K562 (cell line): ENCODE measurements at regions not wholly inside any gene's neighbourhood (a gene's known extent, or its start where the extent isn't known, plus 50 kb on each side); places are given as distances from the start of the nearest gene placed in this dataset.

ENCODE experiments used
- ATAC-seq: fragments of 200-7000 bp; cut with Tn5 transposase; 3 replicates; pipeline ENCODE4 v1.9.1; 2020; ENCODE audit warnings: moderate library complexity
- BruUV-seq: library from RNA; stranded (reverse); fragments of 400-500 nt; replicated peaks from 2 replicates; lab custom pipeline; 2021; lab: Mats Ljungman, UMichigan
- CTCF ChIA-PET: fragments of 300-600 bp; formaldehyde crosslinking; extraction: SDS; loops from one replicate; lab custom pipeline; 2021; ENCODE audit warnings: low intra/inter-chr PET ratio; lab: Yijun Ruan, JAX
- POLR2A ChIA-PET: fragments of 300-600, 350-650 bp; sonication (Branson Sonifier 250); formaldehyde crosslinking; extraction: SDS; loops from one replicate; lab custom pipeline; 2021; ENCODE audit warnings: antibody characterized with exemption, inconsistent platforms; lab: Yijun Ruan, JAX
- DNase-seq, 4 experiments: peaks; one replicate each; pipeline versions ENCODE4 v3.0.0 to v3.0.0-alpha.2; 2011 to 2018; ENCODE audit warnings: low spot score in 3 of 4, mixed read lengths in 3 of 4; ENCODE audit errors: extremely low read depth in 1 of 4
- FAIRE-seq: peaks from 2 replicates; lab custom pipeline; 2011; peaks lifted over from hg19 to GRCh38; lab: Jason Lieb, UNC
- H2AFZ ChIP-seq: 2 replicates; pipeline ENCODE4 v1.6.0; 2011; ENCODE audit warnings: low read depth, low read length, control low read depth, inconsistent platforms
- H3K27ac ChIP-seq: fragments of 200-600 bp; 3 replicates; pipeline ENCODE4 v1.8.0; 2011; ENCODE audit warnings: low read depth, mild to moderate bottlenecking, control low read depth, inconsistent platforms, low read length, moderate library complexity, mixed read lengths; ENCODE audit errors: extremely low read depth
- H3K27me3 ChIP-seq, 2 experiments: fragments of 300-600 bp in 1 of 2; 2 replicates in 1 of 2; 3 replicates in 1 of 2; pipeline versions ENCODE4 v1.6.0 to v1.8.0; 2011; ENCODE audit warnings: inconsistent platforms in 2 of 2, low read length in 2 of 2, mild to moderate bottlenecking in 1 of 2, mixed read lengths in 1 of 2, moderate library complexity in 1 of 2; ENCODE audit not compliant: control insufficient read depth in 2 of 2, insufficient read depth in 2 of 2
- H3K36me3 ChIP-seq: fragments of 300-600 bp; 3 replicates; pipeline ENCODE4 v1.8.0; 2011; ENCODE audit warnings: mild to moderate bottlenecking, low read length, inconsistent platforms; ENCODE audit not compliant: control insufficient read depth, insufficient read depth
- H3K4me1 ChIP-seq, 2 experiments: fragments of 200-600 bp in 1 of 2; replicated peaks in 1 of 2; 2 replicates in 1 of 2; 3 replicates in 1 of 2; pipeline versions ENCODE4 v1.5.1 to v1.8.0; 2011; ENCODE audit warnings: inconsistent platforms in 2 of 2, low read length in 2 of 2, mild to moderate bottlenecking in 1 of 2, mixed read lengths in 1 of 2, moderate library complexity in 1 of 2; ENCODE audit not compliant: control insufficient read depth in 2 of 2, insufficient read depth in 2 of 2
- H3K4me2 ChIP-seq: 2 replicates; pipeline ENCODE4 v1.6.1; 2011; ENCODE audit warnings: low read length, control low read depth, inconsistent platforms, mixed read lengths; ENCODE audit not compliant: insufficient read depth
- H3K4me3 ChIP-seq: fragments of 200-600 bp; sonication (generic), shearing (Covaris generic); 2 replicates; pipeline ENCODE4 v1.5.1; 2016; ENCODE audit warnings: control low read depth, inconsistent platforms
- H3K79me2 ChIP-seq: fragments of 200-600 bp; 3 replicates; pipeline ENCODE4 v1.8.0; 2011; ENCODE audit warnings: low read length, inconsistent platforms; ENCODE audit not compliant: control insufficient read depth, insufficient read depth
- H3K9ac ChIP-seq, 2 experiments: 2 replicates each; pipeline versions ENCODE4 v1.6.0 to v1.6.1; 2011; ENCODE audit warnings: low read depth in 2 of 2, low read length in 2 of 2, control low read depth in 1 of 2, inconsistent platforms in 1 of 2, mild to moderate bottlenecking in 1 of 2, mixed read lengths in 1 of 2; ENCODE audit not compliant: insufficient read depth in 1 of 2
- H3K9me1 ChIP-seq: one replicate; pipeline ENCODE4 v1.6.0; 2011; ENCODE audit warnings: inconsistent platforms, mild to moderate bottlenecking, low read length, moderate library complexity; ENCODE audit not compliant: control insufficient read depth, insufficient read depth
- H3K9me3 ChIP-seq: replicated peaks from 2 replicates; pipeline ENCODE4 v1.5.1; 2011; ENCODE audit warnings: low read depth, low read length, inconsistent platforms; ENCODE audit not compliant: control insufficient read depth, insufficient read depth
- H4K20me1 ChIP-seq: replicated peaks from 2 replicates; pipeline ENCODE4 v1.6.1; 2011; ENCODE audit warnings: low read length, inconsistent platforms, mixed read lengths; ENCODE audit not compliant: control insufficient read depth, insufficient read depth
- ARID2 ChIP-seq: fragments of 450-650 bp; IDR thresholded peaks from 2 replicates; pipeline ENCODE4 v1.6.1; 2017; ENCODE audit warnings: antibody characterized with exemption, mild to moderate bottlenecking
- CBFB ChIP-seq: sonication (generic); formaldehyde crosslinking; IDR thresholded peaks from 2 replicates; pipeline ENCODE4 v1.4.0; 2020; ENCODE audit warnings: mild to moderate bottlenecking, missing genetic modification reagents
- CBX1 ChIP-seq: sonication (generic); IDR thresholded peaks from 2 replicates; pipeline ENCODE4 v1.6.1; 2016; ENCODE audit warnings: antibody characterized with exemption, low read depth, mild to moderate bottlenecking
- CHCHD3 ChIP-seq: fragments of 250-450 bp; sonication (Bioruptor Pico); IDR thresholded peaks from 2 replicates; pipeline ENCODE4 v2.1.2; 2022; ENCODE audit warnings: mild to moderate bottlenecking
- COPS2 ChIP-seq: fragments of 450-650 bp; conservative IDR thresholded peaks from 2 replicates; pipeline ENCODE4 v1.6.1; 2016; ENCODE audit warnings: mild to moderate bottlenecking, moderate library complexity
- KAT2B ChIP-seq: IDR thresholded peaks from one replicate; pipeline ENCODE4 v1.6.1; 2012; ENCODE audit warnings: low read depth, mild to moderate bottlenecking, control low read depth, inconsistent platforms, low read length, moderate library complexity
- MECOM ChIP-seq: fragments of 250-450 bp; sonication (Bioruptor Pico); IDR thresholded peaks from 2 replicates; pipeline ENCODE4 v1.8.0; 2022; ENCODE audit warnings: inconsistent platforms
- MEF2A ChIP-seq: IDR thresholded peaks from 2 replicates; pipeline ENCODE4 v1.6.1; 2011; ENCODE audit warnings: low read depth, mild to moderate bottlenecking, low read length, moderate library complexity; ENCODE audit not compliant: control insufficient read depth
- NR2C2 ChIP-seq, 2 experiments: fragments of 200-800 bp in 1 of 2; sonication (Bioruptor generic) in 1 of 2; sonication (generic) in 1 of 2; formaldehyde crosslinking in 1 of 2; IDR thresholded peaks; 2 replicates each; pipeline versions ENCODE4 v1.6.1 to v1.8.0; 2016 to 2022; ENCODE audit warnings: mild to moderate bottlenecking in 1 of 2, missing compliant biosample characterization in 1 of 2, missing genetic modification characterization in 1 of 2, missing genetic modification reagents in 1 of 2
- POLR2AphosphoS5 ChIP-seq: IDR thresholded peaks from 2 replicates; pipeline ENCODE4 v1.6.1; 2011; ENCODE audit warnings: mild to moderate bottlenecking, low read depth, low read length, moderate library complexity; ENCODE audit not compliant: control insufficient read depth, insufficient read depth
- SIN3A ChIP-seq, 2 experiments: fragments of 150-350 bp in 1 of 2; IDR thresholded peaks; 2 replicates each; pipeline ENCODE4 v1.6.1; 2011 to 2016; ENCODE audit warnings: borderline replicate concordance in 2 of 2, low read depth in 2 of 2, low read length in 2 of 2, mild to moderate bottlenecking in 2 of 2, moderate library complexity in 2 of 2; ENCODE audit not compliant: control insufficient read depth in 1 of 2
- SMARCB1 ChIP-seq: IDR thresholded peaks from 2 replicates; pipeline ENCODE4 v1.6.1; 2011; ENCODE audit warnings: improper control_type of control experiment, low read depth; ENCODE audit not compliant: insufficient read length
- TGIF2 ChIP-seq: sonication (generic); formaldehyde crosslinking; IDR thresholded peaks from 2 replicates; pipeline ENCODE4 v1.8.1; 2022; ENCODE audit warnings: mild to moderate bottlenecking, missing genetic modification reagents, moderate library complexity
- ZKSCAN8 ChIP-seq: fragments of 200-800 bp; sonication (Bioruptor generic); IDR thresholded peaks from 2 replicates; pipeline ENCODE4 v1.6.1; 2016; ENCODE audit warnings: missing genetic modification characterization, missing compliant biosample characterization
- ZNF696 ChIP-seq: fragments of 250-450 bp; sonication (Bioruptor Pico); conservative IDR thresholded peaks from 2 replicates; pipeline ENCODE4 v1.4.0; 2020; ENCODE audit warnings: mild to moderate bottlenecking, moderate library complexity
- ZNF79 ChIP-seq: fragments of 250-450 bp; sonication (Bioruptor Pico); IDR thresholded peaks from 2 replicates; pipeline ENCODE4 v1.4.0; 2020; ENCODE audit warnings: low read depth, mild to moderate bottlenecking, moderate library complexity
- WGBS: fragments of 100-300 bp; shearing (Covaris generic); methylation state at CpG from one replicate; pipeline ENCODE4 v1.1.6; 2016; ENCODE audit warnings: low coverage, mixed read lengths; ENCODE audit not compliant: insufficient coverage; ENCODE audit errors: missing lambda C conversion rate; 5-methylcytosine and 5-hydroxymethylcytosine counted together
- in situ Hi-C: fragments of 300-500 bp; cut with MboI; formaldehyde crosslinking; loops from 4 replicates; pipeline ENCODE4 v1.15.0; 2018; ENCODE audit warnings: inconsistent platforms, mixed read lengths
- intact Hi-C: fragments of 100-400 bp; cut with micrococcal nuclease; formaldehyde crosslinking; loops from 2 replicates; pipeline ENCODE4 v1.14.2; 2022
- TF ChIP-seq, protein P1 (sequence below): fragments of 450-650 bp; IDR thresholded peaks from 2 replicates; pipeline ENCODE4 v1.6.1; 2018; ENCODE audit not compliant: partially characterized antibody

DNA sequence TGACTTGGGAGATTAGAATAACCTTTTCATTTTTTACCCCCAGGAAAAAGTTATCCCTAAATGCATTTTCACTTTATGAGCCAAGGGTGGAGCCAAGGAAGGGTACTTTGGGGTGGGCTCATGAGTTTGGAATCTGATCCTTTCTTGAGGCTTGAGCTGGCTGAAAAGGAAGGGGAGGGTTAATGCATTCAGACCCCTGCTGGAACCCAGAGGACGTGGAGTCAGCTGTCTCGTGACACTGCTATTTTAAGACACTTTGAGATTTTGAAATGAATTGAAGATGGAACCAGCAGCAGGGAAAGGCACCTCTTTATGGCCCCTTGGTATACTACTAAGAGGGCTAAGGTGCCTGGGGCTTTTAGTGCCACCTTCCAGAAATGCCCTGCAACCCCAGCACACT lies 90.4 kb downstream of the MARCHF4 start:
- Histone ChIP-seq H3K9ac (no peak overlapping the region), H3K36me3 (no peaks in the 10 kb centered on the region), H3K27ac (no peak overlapping the region), H3K4me3 (no peak overlapping the region), H4K20me1 (no peaks in the 10 kb centered on the region), H3K9me3 (no peaks in the 10 kb centered on the region), H3K27me3 (peaks cover 0 to 5% of the 10 kb centered on the region in 2 experiments; a peak in 1 of 5 replicates), H3K4me2 (no peak overlapping the region), H3K4me1 (peaks cover 0 to 4% of the 10 kb centered on the region in 2 experiments; a peak in 1 of 5 replicates), H2AFZ (no peak overlapping the region)
- ATAC-seq (no peak), FAIRE-seq (no peak), DNase-seq (no peak)
- in situ Hi-C loops, result no loop called here
- BruUV-seq, result no TSS peak
- POLR2A ChIA-PET, result interaction anchor here (1.3 kb wide), 1 partner anchor 9 kb away, joined by 5 read pairs; no protein-coding TSS in a partner anchor
- intact Hi-C loops, result no loop called here
- TF ChIP-seq CBFB (CRISPR knock-in tag) (no peak), MECOM (no peak), CBX1 (no peak), NR2C2 (CRISPR knock-in tag; IDR thresholded peaks at IDR 0.05) (no peak), NR2C2 (tag; IDR thresholded peaks at IDR 0.05) (no peak), ZNF79 (CRISPR knock-in tag) (no peak), ZKSCAN8 (CRISPR knock-in tag) (no peak), ARID2 (no peak), SMARCB1 (no peak), TGIF2 (CRISPR knock-in tag) (no peak), SIN3A (IDR thresholded peaks at IDR 0.05; ENCODE audit: borderline replicate concordance in 2 of 2, control insufficient read depth in 1 of 2, low read depth in 2 of 2, low read length in 2 of 2) (no peak), MEF2A (no peak), CHCHD3 (CRISPR knock-in tag) (no peak), POLR2AphosphoS5 (no peak), ZNF696 (CRISPR knock-in tag) (no peak), COPS2 (no peak), KAT2B (no peak)
- TF ChIP-seq, protein P1, sequence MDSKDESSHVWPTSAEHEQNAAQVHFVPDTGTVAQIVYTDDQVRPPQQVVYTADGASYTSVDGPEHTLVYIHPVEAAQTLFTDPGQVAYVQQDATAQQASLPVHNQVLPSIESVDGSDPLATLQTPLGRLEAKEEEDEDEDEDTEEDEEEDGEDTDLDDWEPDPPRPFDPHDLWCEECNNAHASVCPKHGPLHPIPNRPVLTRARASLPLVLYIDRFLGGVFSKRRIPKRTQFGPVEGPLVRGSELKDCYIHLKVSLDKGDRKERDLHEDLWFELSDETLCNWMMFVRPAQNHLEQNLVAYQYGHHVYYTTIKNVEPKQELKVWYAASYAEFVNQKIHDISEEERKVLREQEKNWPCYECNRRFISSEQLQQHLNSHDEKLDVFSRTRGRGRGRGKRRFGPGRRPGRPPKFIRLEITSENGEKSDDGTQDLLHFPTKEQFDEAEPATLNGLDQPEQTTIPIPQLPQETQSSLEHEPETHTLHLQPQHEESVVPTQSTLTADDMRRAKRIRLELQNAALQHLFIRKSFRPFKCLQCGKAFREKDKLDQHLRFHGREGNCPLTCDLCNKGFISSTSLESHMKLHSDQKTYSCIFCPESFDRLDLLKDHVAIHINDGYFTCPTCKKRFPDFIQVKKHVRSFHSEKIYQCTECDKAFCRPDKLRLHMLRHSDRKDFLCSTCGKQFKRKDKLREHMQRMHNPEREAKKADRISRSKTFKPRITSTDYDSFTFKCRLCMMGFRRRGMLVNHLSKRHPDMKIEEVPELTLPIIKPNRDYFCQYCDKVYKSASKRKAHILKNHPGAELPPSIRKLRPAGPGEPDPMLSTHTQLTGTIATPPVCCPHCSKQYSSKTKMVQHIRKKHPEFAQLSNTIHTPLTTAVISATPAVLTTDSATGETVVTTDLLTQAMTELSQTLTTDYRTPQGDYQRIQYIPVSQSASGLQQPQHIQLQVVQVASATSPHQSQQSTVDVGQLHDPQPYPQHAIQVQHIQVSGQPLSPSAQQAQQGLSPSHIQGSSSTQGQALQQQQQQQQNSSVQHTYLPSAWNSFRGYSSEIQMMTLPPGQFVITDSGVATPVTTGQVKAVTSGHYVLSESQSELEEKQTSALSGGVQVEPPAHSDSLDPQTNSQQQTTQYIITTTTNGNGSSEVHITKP, result no peak
- TF ChIP-seq, all 486 proteins: peak for 0
- WGBS, result no CpG with 5 or more reads among the region's 2 CpGs
- H3K79me2 ChIP-seq, result no peaks in the 10 kb centered on the region
- H3K9me1 ChIP-seq, result no peaks in the 10 kb centered on the region
- CTCF ChIA-PET, result interaction anchor here (0.7 kb wide), 1 partner anchor 1534 kb away, joined by 3 read pairs; no protein-coding TSS in a partner anchor
